Astrocyte (in vitro differentiated cells and primary cell): ENCODE measurements at regions not wholly inside any gene's neighbourhood (a gene's known extent, or its start where the extent isn't known, plus 50 kb on each side); places are given as distances from the start of the nearest gene placed in this dataset.

ENCODE experiments used
- EZH2 ChIP-seq: IDR thresholded peaks from 2 replicates; pipeline ENCODE4 v1.6.1; 2012; ENCODE audit warnings: mild to moderate bottlenecking, low read length, inconsistent platforms; ENCODE audit not compliant: insufficient read depth
- TF ChIP-seq, protein P1 (sequence below): IDR thresholded peaks from 2 replicates; pipeline ENCODE4 v1.5.1; 2011; ENCODE audit warnings: low read depth, mild to moderate bottlenecking, inconsistent platforms, low read length, moderate library complexity; ENCODE audit not compliant: insufficient read depth

DNA sequence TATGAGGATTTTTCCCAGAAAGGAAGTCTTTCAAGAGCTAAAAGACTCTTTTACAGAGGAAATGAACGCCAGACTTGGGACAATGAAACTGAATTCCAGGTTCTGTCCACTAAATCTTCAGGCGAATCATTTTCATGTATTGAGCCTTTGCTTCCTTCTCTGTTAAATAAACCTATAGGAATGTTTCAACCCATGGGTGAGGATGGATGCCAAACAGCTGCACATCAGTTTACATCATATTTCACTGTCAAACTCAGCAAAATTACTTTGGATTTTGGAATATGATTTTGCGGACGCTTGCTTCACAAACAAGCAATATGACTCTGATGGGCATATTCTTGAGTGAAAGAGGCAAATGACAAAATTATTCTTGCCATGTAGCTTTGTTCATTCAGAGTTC lies 256.1 kb upstream of the ZNF521 start:
- TF ChIP-seq, protein P1, sequence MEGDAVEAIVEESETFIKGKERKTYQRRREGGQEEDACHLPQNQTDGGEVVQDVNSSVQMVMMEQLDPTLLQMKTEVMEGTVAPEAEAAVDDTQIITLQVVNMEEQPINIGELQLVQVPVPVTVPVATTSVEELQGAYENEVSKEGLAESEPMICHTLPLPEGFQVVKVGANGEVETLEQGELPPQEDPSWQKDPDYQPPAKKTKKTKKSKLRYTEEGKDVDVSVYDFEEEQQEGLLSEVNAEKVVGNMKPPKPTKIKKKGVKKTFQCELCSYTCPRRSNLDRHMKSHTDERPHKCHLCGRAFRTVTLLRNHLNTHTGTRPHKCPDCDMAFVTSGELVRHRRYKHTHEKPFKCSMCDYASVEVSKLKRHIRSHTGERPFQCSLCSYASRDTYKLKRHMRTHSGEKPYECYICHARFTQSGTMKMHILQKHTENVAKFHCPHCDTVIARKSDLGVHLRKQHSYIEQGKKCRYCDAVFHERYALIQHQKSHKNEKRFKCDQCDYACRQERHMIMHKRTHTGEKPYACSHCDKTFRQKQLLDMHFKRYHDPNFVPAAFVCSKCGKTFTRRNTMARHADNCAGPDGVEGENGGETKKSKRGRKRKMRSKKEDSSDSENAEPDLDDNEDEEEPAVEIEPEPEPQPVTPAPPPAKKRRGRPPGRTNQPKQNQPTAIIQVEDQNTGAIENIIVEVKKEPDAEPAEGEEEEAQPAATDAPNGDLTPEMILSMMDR: no peak
- no peak for TF ChIP-seq EZH2
